ENCODE measurements at regions not wholly inside any gene's neighbourhood (a gene's known extent, or its start where the extent isn't known, plus 50 kb on each side); places are given as distances from the start of the nearest gene placed in this dataset.

GRCh38 chrX:15116900-15117299 lies 153.0 kb downstream of the ASB9 start:
- H3K36me3 ChIP-seq (replicated peaks in 1 of 2; ENCODE audit: control insufficient read depth in 1 of 2, insufficient read depth in 2 of 2, low read length in 2 of 2), result no peaks in the 10 kb centered on the region
- H3K79me2 ChIP-seq (ENCODE audit: insufficient read depth, low read length), result no peaks in the 10 kb centered on the region
- DNase-seq (ENCODE audit: low spot score) (no peak), ATAC-seq (no peak), FAIRE-seq (no peak)
- TF ChIP-seq ZNF160 (CRISPR knock-in tag; IDR thresholded peaks at IDR 0.05) (no peak), ATF2 (CRISPR knock-in tag; IDR thresholded peaks at IDR 0.05) (no peak)
- intact Hi-C loops (cut with micrococcal nuclease; ENCODE audit: unreplicated experiment) (no loop called here), in situ Hi-C loops (cut with HindIII; ENCODE audit: extremely low pct_ligation_motif_present, low pct_unique_long_range_greater_than_20kb) (no loop called here)
- POLR2A ChIA-PET, result no interaction called here
- CTCF ChIA-PET (ENCODE audit: low intra/inter-chr PET ratio, low total read pairs), result no interaction called here
- H3K4me3 ChIP-seq (replicated peaks in 1 of 3; ENCODE audit: insufficient read depth in 1 of 3, low read depth in 2 of 3, low read length in 3 of 3), result no peak overlapping the region
- no peak overlapping the region for H3K9ac ChIP-seq (ENCODE audit: insufficient read depth, low read depth, low read length)
- no peak overlapping the region for H3K27ac ChIP-seq (ENCODE audit: extremely low read length, insufficient read depth, low read length)
- H4K20me1 ChIP-seq (ENCODE audit: insufficient read depth, low read length), result no peaks in the 10 kb centered on the region
- no peaks in the 10 kb centered on the region for H3K4me1 ChIP-seq (ENCODE audit: insufficient read depth, low read length)
- no peaks in the 10 kb centered on the region for H3K9me3 ChIP-seq (ENCODE audit: low read length)
- no TSS peak for BruUV-seq (replicated peaks)
- no peak overlapping the region for H3K4me2 ChIP-seq (ENCODE audit: low read depth, low read length)
- H2AFZ ChIP-seq (ENCODE audit: low read length), result no peak overlapping the region
- 35% methylated on average over 2 of the region's 2 CpGs for WGBS (ENCODE audit: low lambda C conversion rate)
- H3K27me3 ChIP-seq (ENCODE audit: control insufficient read depth in 1 of 2, insufficient read depth in 2 of 2, low read length in 2 of 2), result no peaks in the 10 kb centered on the region

- Histone ChIP-seq H3K4me3 (replicated peaks in 1 of 3; ENCODE audit: insufficient read depth in 1 of 3, low read depth in 2 of 3, low read length in 3 of 3) (no peak overlapping the region), H3K36me3 (replicated peaks in 1 of 2; ENCODE audit: control insufficient read depth in 1 of 2, insufficient read depth in 2 of 2, low read length in 2 of 2) (no peaks in the 10 kb centered on the region), H3K4me2 (ENCODE audit: low read depth, low read length) (no peak overlapping the region), H3K9me3 (ENCODE audit: low read length) (no peaks in the 10 kb centered on the region), H3K4me1 (ENCODE audit: insufficient read depth, low read length) (no peaks in the 10 kb centered on the region), H2AFZ (ENCODE audit: low read length) (no peak overlapping the region), H4K20me1 (ENCODE audit: insufficient read depth, low read length) (no peaks in the 10 kb centered on the region), H3K27ac (ENCODE audit: extremely low read length, insufficient read depth, low read length) (no peak overlapping the region), H3K79me2 (ENCODE audit: insufficient read depth, low read length) (no peaks in the 10 kb centered on the region), H3K27me3 (ENCODE audit: control insufficient read depth in 1 of 2, insufficient read depth in 2 of 2, low read length in 2 of 2) (no peaks in the 10 kb centered on the region), H3K9ac (ENCODE audit: insufficient read depth, low read depth, low read length) (no peak overlapping the region)
- ATAC-seq, result no peak
- FAIRE-seq, result no peak
- ChIA-PET CTCF (ENCODE audit: low intra/inter-chr PET ratio, low total read pairs) (no interaction called here), POLR2A (no interaction called here)
- intact Hi-C loops (cut with micrococcal nuclease; ENCODE audit: unreplicated experiment), result no loop called here
- 50% methylated on average over 4 of the region's 8 CpGs for WGBS (ENCODE audit: low lambda C conversion rate)
- in situ Hi-C loops (cut with HindIII; ENCODE audit: extremely low pct_ligation_motif_present, low pct_unique_long_range_greater_than_20kb), result no loop called here
- no TSS peak for BruUV-seq (replicated peaks)
- no peak for DNase-seq (ENCODE audit: low spot score)
- TF ChIP-seq ZNF567 (CRISPR knock-in tag; IDR thresholded peaks at IDR 0.05; ENCODE audit: borderline replicate concordance) (no peak), IKZF1 (IDR thresholded peaks at IDR 0.05) (no peak), CSRNP1 (CRISPR knock-in tag; IDR thresholded peaks at IDR 0.05) (no peak)
Observed at GRCh38 chrX:15114743-15115566, 154.9 kb downstream of the ASB9 start.

Measured in HepG2 (cell line).